HEK293 (cell line): ENCODE measurements at regions not wholly inside any gene's neighbourhood (a gene's known extent, or its start where the extent isn't known, plus 50 kb on each side); places are given as distances from the start of the nearest gene placed in this dataset.

Source experiments
- CTCF ChIP-seq: fragments of 450-650 bp; formaldehyde crosslinking; IDR thresholded peaks from 2 replicates; pipeline ENCODE4 v1.5.1; 2016; ENCODE audit warnings: missing biosample characterization, missing genetic modification characterization
- MEIS1 ChIP-seq: sonication (generic); formaldehyde crosslinking; IDR thresholded peaks from 2 replicates; pipeline ENCODE4 v1.8.1; 2022; ENCODE audit warnings: missing genetic modification reagents, mild to moderate bottlenecking, borderline replicate concordance
- ZBTB11 ChIP-seq: fragments of 450-650 bp; formaldehyde crosslinking; conservative IDR thresholded peaks from 2 replicates; pipeline ENCODE4 v1.5.1; 2016; ENCODE audit warnings: low read depth, missing biosample characterization, missing genetic modification characterization
- ZBTB7A ChIP-seq: fragments of 450-650 bp; formaldehyde crosslinking; IDR thresholded peaks from 2 replicates; pipeline ENCODE4 v1.5.1; 2016; ENCODE audit warnings: low read depth, missing biosample characterization, missing genetic modification characterization
- ZSCAN30 ChIP-seq: fragments of 450-650 bp; IDR thresholded peaks from 2 replicates; pipeline ENCODE4 v1.5.1; 2018; ENCODE audit warnings: missing biosample characterization, mild to moderate bottlenecking, missing genetic modification characterization, moderate library complexity

GRCh38 chr11:23399995-23400394 lies 539.7 kb upstream of the CCDC179 start:
- TF ChIP-seq ZSCAN30 (tag by site-specific recombination): no peak
- no peak for TF ChIP-seq CTCF (tag by site-specific recombination)
- TF ChIP-seq ZBTB11: no peak
- no peak for TF ChIP-seq MEIS1 (CRISPR knock-in tag)
- no peak for TF ChIP-seq ZBTB7A
